ENCODE measurements at regions not wholly inside any gene's neighbourhood (a gene's known extent, or its start where the extent isn't known, plus 50 kb on each side); places are given as distances from the start of the nearest gene placed in this dataset.

DNA sequence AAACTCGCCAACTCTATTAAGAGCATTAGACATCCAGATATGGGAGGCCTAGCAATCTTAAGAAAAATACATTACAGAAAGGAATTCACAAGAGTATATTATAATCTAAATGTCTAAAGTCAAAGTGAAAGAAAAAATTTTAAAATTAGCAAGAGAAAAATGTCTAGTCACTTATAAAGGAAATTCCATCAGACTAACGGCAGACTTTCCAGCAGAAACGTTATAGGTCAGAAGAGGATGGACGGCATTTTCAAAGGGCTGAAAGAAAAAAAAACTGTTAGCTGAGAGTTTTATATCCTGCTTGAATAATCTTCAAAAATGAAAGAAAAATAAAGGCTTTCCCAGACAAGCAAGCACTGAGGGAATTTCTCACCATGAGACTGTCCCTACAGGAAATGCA lies 269.0 kb downstream of the HDGFL1 start:
- TF ChIP-seq, protein P1, sequence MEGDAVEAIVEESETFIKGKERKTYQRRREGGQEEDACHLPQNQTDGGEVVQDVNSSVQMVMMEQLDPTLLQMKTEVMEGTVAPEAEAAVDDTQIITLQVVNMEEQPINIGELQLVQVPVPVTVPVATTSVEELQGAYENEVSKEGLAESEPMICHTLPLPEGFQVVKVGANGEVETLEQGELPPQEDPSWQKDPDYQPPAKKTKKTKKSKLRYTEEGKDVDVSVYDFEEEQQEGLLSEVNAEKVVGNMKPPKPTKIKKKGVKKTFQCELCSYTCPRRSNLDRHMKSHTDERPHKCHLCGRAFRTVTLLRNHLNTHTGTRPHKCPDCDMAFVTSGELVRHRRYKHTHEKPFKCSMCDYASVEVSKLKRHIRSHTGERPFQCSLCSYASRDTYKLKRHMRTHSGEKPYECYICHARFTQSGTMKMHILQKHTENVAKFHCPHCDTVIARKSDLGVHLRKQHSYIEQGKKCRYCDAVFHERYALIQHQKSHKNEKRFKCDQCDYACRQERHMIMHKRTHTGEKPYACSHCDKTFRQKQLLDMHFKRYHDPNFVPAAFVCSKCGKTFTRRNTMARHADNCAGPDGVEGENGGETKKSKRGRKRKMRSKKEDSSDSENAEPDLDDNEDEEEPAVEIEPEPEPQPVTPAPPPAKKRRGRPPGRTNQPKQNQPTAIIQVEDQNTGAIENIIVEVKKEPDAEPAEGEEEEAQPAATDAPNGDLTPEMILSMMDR (IDR thresholded peaks at IDR 0.05): no peak
- TF ChIP-seq POLR2A (IDR thresholded peaks at IDR 0.05): no peak
- no peak for TF ChIP-seq EP300 (IDR thresholded peaks at IDR 0.05; ENCODE audit: low read depth)

Data from transverse colon (tissue), 3 donors.